Upper lobe of left lung (tissue), 6 donors: ENCODE measurements at regions not wholly inside any gene's neighbourhood (a gene's known extent, or its start where the extent isn't known, plus 50 kb on each side); places are given as distances from the start of the nearest gene placed in this dataset.

ENCODE experiments used
- ATAC-seq, 2 donors: fragments of 200-7000 bp; cut with Tn5 transposase; one replicate each; pipeline ENCODE4 v1.9.1; 2022; ENCODE audit warnings: mild to moderate bottlenecking in 2 of 2, moderate library complexity in 2 of 2; ENCODE audit not compliant: low FRiP score in 2 of 2
- DNase-seq, 2 donors: peaks; one replicate each; pipeline ENCODE4 v3.0.0-alpha.2; 2019 to 2020
- H3K27ac ChIP-seq, 4 donors: fragments of 200-600 bp; sonication (generic); one replicate each; pipeline ENCODE4 v1.5.1; 2016 to 2019
- H3K27me3 ChIP-seq, 4 donors: fragments of 200-600 bp; sonication (generic); one replicate each; pipeline ENCODE4 v1.5.1; 2017 to 2019
- H3K36me3 ChIP-seq, 4 donors: fragments of 200-600 bp; sonication (generic); one replicate each; pipeline ENCODE4 v1.5.1; 2016 to 2019
- H3K4me1 ChIP-seq, 4 donors: fragments of 200-600 bp; sonication (generic); one replicate each; pipeline ENCODE4 v1.5.1; 2018 to 2019
- H3K4me3 ChIP-seq, 4 donors: fragments of 200-600 bp; sonication (generic); one replicate each; pipeline ENCODE4 v1.5.1; 2017 to 2019; ENCODE audit warnings: mild to moderate bottlenecking in 2 of 4, moderate library complexity in 1 of 4
- H3K9me3 ChIP-seq, 4 donors: fragments of 200-600 bp; sonication (generic); one replicate each; pipeline ENCODE4 v1.5.1; 2018 to 2019
- EP300 ChIP-seq, 4 donors: sonication (generic); formaldehyde crosslinking; IDR thresholded peaks; one replicate each; pipeline ENCODE4 v1.5.1; 2017; ENCODE audit warnings: antibody characterized with exemption in 4 of 4, control low read depth in 2 of 4
- POLR2A ChIP-seq, 4 donors: fragments of 450-650 bp; IDR thresholded peaks; one replicate each; pipeline ENCODE4 v1.5.1; 2016 to 2017; ENCODE audit warnings: antibody characterized with exemption in 4 of 4, mild to moderate bottlenecking in 2 of 4
- POLR2AphosphoS5 ChIP-seq, 2 donors: sonication (generic); formaldehyde crosslinking; IDR thresholded peaks; one replicate each; pipeline ENCODE4 v1.5.1; 2017; ENCODE audit warnings: antibody characterized with exemption in 2 of 2
- WGBS, 2 donors: methylation state at CpG; one replicate each; pipeline ENCODE4 v1.1.5; 2017 to 2018; 5-methylcytosine and 5-hydroxymethylcytosine counted together
- TF ChIP-seq, protein P1 (sequence below), 6 experiments: fragments of 450-650 bp in 4 of 6; fragments of 200-600 bp in 2 of 6; sonication (generic) in 2 of 6; IDR thresholded peaks; one replicate each; pipeline ENCODE4 v1.5.1; 2016 to 2019; ENCODE audit warnings: antibody characterized with exemption in 6 of 6
- donor health status: DM: no; HTN: no; CAD: no; lungs with moderate emphysema.
- donor health status: DM: no; HTN: yes; CAD: no; lungs with severe emphysema.

GRCh38 chr12:128163086-128163485, 103.9 kb upstream of the TMEM132C start:
- Histone ChIP-seq H3K27me3 (no peaks in the 10 kb centered on the region), H3K9me3 (no peaks in the 10 kb centered on the region), H3K4me3 (no peak overlapping the region), H3K36me3 (no peaks in the 10 kb centered on the region), H3K4me1 (no peaks in the 10 kb centered on the region), H3K27ac (no peak overlapping the region)
- ATAC-seq (no peak), DNase-seq (no peak)
- TF ChIP-seq EP300 (IDR thresholded peaks at IDR 0.05) (no peak), POLR2AphosphoS5 (IDR thresholded peaks at IDR 0.05) (no peak), POLR2A (IDR thresholded peaks at IDR 0.05) (no peak)
- TF ChIP-seq, protein P1, sequence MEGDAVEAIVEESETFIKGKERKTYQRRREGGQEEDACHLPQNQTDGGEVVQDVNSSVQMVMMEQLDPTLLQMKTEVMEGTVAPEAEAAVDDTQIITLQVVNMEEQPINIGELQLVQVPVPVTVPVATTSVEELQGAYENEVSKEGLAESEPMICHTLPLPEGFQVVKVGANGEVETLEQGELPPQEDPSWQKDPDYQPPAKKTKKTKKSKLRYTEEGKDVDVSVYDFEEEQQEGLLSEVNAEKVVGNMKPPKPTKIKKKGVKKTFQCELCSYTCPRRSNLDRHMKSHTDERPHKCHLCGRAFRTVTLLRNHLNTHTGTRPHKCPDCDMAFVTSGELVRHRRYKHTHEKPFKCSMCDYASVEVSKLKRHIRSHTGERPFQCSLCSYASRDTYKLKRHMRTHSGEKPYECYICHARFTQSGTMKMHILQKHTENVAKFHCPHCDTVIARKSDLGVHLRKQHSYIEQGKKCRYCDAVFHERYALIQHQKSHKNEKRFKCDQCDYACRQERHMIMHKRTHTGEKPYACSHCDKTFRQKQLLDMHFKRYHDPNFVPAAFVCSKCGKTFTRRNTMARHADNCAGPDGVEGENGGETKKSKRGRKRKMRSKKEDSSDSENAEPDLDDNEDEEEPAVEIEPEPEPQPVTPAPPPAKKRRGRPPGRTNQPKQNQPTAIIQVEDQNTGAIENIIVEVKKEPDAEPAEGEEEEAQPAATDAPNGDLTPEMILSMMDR (IDR thresholded peaks at IDR 0.05): no peak
- WGBS, 2 donors: 62 to 75% methylated on average over 5 of the region's 5 CpGs

- H3K9me3 ChIP-seq: no peaks in the 10 kb centered on the region
- DNase-seq (no peak), ATAC-seq (no peak)
- H3K36me3 ChIP-seq: no peaks in the 10 kb centered on the region
- H3K27ac ChIP-seq: no peak overlapping the region
- WGBS, 2 donors: 67 to 82% methylated on average over 1 of the region's 1 CpG
- H3K27me3 ChIP-seq: no peaks in the 10 kb centered on the region
- H3K4me3 ChIP-seq: no peak overlapping the region
- no peaks in the 10 kb centered on the region for H3K4me1 ChIP-seq
- TF ChIP-seq, protein P1 (IDR thresholded peaks at IDR 0.05): no peak
- TF ChIP-seq POLR2A (IDR thresholded peaks at IDR 0.05) (no peak), EP300 (IDR thresholded peaks at IDR 0.05) (no peak), POLR2AphosphoS5 (IDR thresholded peaks at IDR 0.05) (no peak)
Measured at GRCh38 chr12:128164533-128164932, 102.4 kb upstream of the TMEM132C start.

- 87 to 96% methylated on average over 3 of the region's 3 CpGs for WGBS, 2 donors
- Histone ChIP-seq H3K27me3 (no peaks in the 10 kb centered on the region), H3K27ac (no peak overlapping the region), H3K4me1 (no peaks in the 10 kb centered on the region), H3K9me3 (no peaks in the 10 kb centered on the region), H3K36me3 (no peaks in the 10 kb centered on the region), H3K4me3 (no peak overlapping the region)
- ATAC-seq: no peak
- no peak for DNase-seq
- no peak for TF ChIP-seq POLR2AphosphoS5 (IDR thresholded peaks at IDR 0.05)
- TF ChIP-seq EP300 (IDR thresholded peaks at IDR 0.05): no peak
Measured at GRCh38 chr12:128165387-128165786, 101.6 kb upstream of the TMEM132C start.

- Histone ChIP-seq H3K9me3 (no peaks in the 10 kb centered on the region), H3K27me3 (no peaks in the 10 kb centered on the region), H3K36me3 (no peaks in the 10 kb centered on the region), H3K27ac (no peak overlapping the region), H3K4me1 (no peaks in the 10 kb centered on the region), H3K4me3 (no peak overlapping the region)
- no peak for TF ChIP-seq POLR2AphosphoS5 (IDR thresholded peaks at IDR 0.05)
- TF ChIP-seq EP300 (IDR thresholded peaks at IDR 0.05): no peak
- TF ChIP-seq, protein P1 (IDR thresholded peaks at IDR 0.05): no peak
- no peak for TF ChIP-seq POLR2A (IDR thresholded peaks at IDR 0.05)
- ATAC-seq: no peak
- WGBS, 2 donors: 70% methylated on average over 5 of the region's 5 CpGs
- DNase-seq: no peak
Measured at GRCh38 chr12:128168273-128168672, 98.7 kb upstream of the TMEM132C start.

- no peaks in the 10 kb centered on the region for H3K4me1 ChIP-seq
- 63 to 64% methylated on average over 9 of the region's 9 CpGs for WGBS, 2 donors
- no peaks in the 10 kb centered on the region for H3K27me3 ChIP-seq
- no peak overlapping the region for H3K4me3 ChIP-seq
- H3K9me3 ChIP-seq: no peaks in the 10 kb centered on the region
- H3K27ac ChIP-seq: no peak overlapping the region
- no peaks in the 10 kb centered on the region for H3K36me3 ChIP-seq
- DNase-seq: no peak
- no peak for ATAC-seq
- TF ChIP-seq, protein P1 (IDR thresholded peaks at IDR 0.05): no peak
- TF ChIP-seq POLR2A (IDR thresholded peaks at IDR 0.05) (no peak), EP300 (IDR thresholded peaks at IDR 0.05) (no peak), POLR2AphosphoS5 (IDR thresholded peaks at IDR 0.05) (no peak)
Measured at GRCh38 chr12:128170181-128170580, 96.8 kb upstream of the TMEM132C start.
